ENCODE measurements at regions not wholly inside any gene's neighbourhood (a gene's known extent, or its start where the extent isn't known, plus 50 kb on each side); places are given as distances from the start of the nearest gene placed in this dataset.

DNA sequence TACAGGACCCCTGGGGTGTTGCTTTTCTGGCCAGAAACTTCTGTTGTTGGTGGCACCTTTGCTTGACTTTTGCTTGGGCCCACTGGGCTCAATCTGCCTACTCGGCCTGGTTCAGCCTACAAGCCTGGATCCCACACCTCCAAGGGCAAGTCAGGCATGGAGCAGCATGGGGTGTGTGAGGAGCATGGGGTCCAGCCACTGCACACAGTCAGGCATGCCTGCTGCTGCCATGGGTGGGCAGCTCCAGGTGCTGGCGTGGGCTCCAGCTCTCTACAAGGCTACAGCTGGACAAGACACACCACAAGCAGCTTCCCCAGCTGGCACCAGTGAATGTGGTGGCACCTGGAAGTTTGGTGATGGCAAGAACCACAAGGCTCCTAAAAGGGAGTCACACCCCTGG is 1683.1 kb upstream of the ADGRL3 start:
- no peak for TF ChIP-seq POLR2AphosphoS5 (IDR thresholded peaks at IDR 0.05; ENCODE audit: low read depth, low read length)
- TF ChIP-seq SIN3A (IDR thresholded peaks at IDR 0.05; ENCODE audit: borderline replicate concordance, insufficient read depth, low read length): no peak

Data from PFSK-1 (cell line).